Keratinocyte (primary cell): ENCODE measurements at regions not wholly inside any gene's neighbourhood (a gene's known extent, or its start where the extent isn't known, plus 50 kb on each side); places are given as distances from the start of the nearest gene placed in this dataset.

Source experiments
- DNase-seq: peaks from one replicate; pipeline ENCODE4 v3.0.0-alpha.2; 2011; ENCODE audit warnings: low read depth, missing footprints, low spot score
- FAIRE-seq: peaks from 2 replicates; lab custom pipeline; 2011; peaks lifted over from hg19 to GRCh38; lab: Jason Lieb, UNC
- H2AFZ ChIP-seq: 2 replicates; pipeline ENCODE4 v1.6.0; 2012; ENCODE audit warnings: low read length, control low read depth, inconsistent platforms; ENCODE audit not compliant: control insufficient read depth
- H3K27ac ChIP-seq: 2 replicates; pipeline ENCODE4 v1.5.1; 2011; ENCODE audit warnings: low read length; ENCODE audit not compliant: control insufficient read depth, insufficient read depth
- H3K27me3 ChIP-seq: 3 replicates; pipeline ENCODE4 v1.6.0; 2011; ENCODE audit warnings: low read length; ENCODE audit not compliant: control insufficient read depth, insufficient read depth; ENCODE audit errors: extremely low read depth
- H3K36me3 ChIP-seq, 2 experiments: 2 replicates in 1 of 2; 3 replicates in 1 of 2; pipeline ENCODE4 v1.5.1; 2011; ENCODE audit warnings: low read length in 2 of 2, mild to moderate bottlenecking in 1 of 2; ENCODE audit not compliant: control insufficient read depth in 2 of 2, insufficient read depth in 2 of 2; ENCODE audit errors: extremely low read depth in 1 of 2
- H3K4me1 ChIP-seq: 3 replicates; pipeline ENCODE4 v1.5.1; 2011; ENCODE audit warnings: low read length; ENCODE audit not compliant: control insufficient read depth, insufficient read depth; ENCODE audit errors: extremely low read depth
- H3K4me2 ChIP-seq: 3 replicates; pipeline ENCODE4 v1.6.0; 2011; ENCODE audit warnings: low read depth, low read length; ENCODE audit not compliant: control insufficient read depth, insufficient read depth; ENCODE audit errors: extremely low read depth
- H3K4me3 ChIP-seq, 3 experiments: fragments of 200-600 bp in 1 of 3; sonication (generic) in 1 of 3; 2 replicates in 2 of 3; 3 replicates in 1 of 3; pipeline ENCODE4 v1.5.1; 2011 to 2016; ENCODE audit warnings: low read length in 3 of 3, mild to moderate bottlenecking in 3 of 3, control low read depth in 2 of 3, inconsistent platforms in 1 of 3, low read depth in 1 of 3, mixed read lengths in 1 of 3, mixed run types in 1 of 3, moderate library complexity in 1 of 3; ENCODE audit not compliant: control insufficient read depth in 2 of 3, insufficient read depth in 2 of 3; ENCODE audit errors: extremely low read depth in 1 of 3
- H3K79me2 ChIP-seq: 2 replicates; pipeline ENCODE4 v1.6.0; 2012; ENCODE audit warnings: low read length; ENCODE audit not compliant: control insufficient read depth, insufficient read depth
- H3K9ac ChIP-seq: 3 replicates; pipeline ENCODE4 v1.6.0; 2011; ENCODE audit warnings: low read length; ENCODE audit not compliant: control insufficient read depth, insufficient read depth; ENCODE audit errors: extremely low read depth
- H3K9me1 ChIP-seq: 3 replicates; pipeline ENCODE4 v1.6.0; 2011; ENCODE audit warnings: low read length; ENCODE audit not compliant: control insufficient read depth, insufficient read depth; ENCODE audit errors: extremely low read depth
- H3K9me3 ChIP-seq: 2 replicates; pipeline ENCODE4 v1.5.1; 2012; ENCODE audit warnings: low read depth, low read length; ENCODE audit not compliant: control insufficient read depth
- H4K20me1 ChIP-seq: 3 replicates; pipeline ENCODE4 v1.6.0; 2011; ENCODE audit warnings: low read length; ENCODE audit not compliant: control insufficient read depth, insufficient read depth; ENCODE audit errors: extremely low read depth
- CTCF ChIP-seq, 3 experiments: IDR thresholded peaks in 1 of 3; conservative IDR thresholded peaks in 1 of 3; optimal IDR thresholded peaks in 1 of 3; 2 replicates in 2 of 3; 3 replicates in 1 of 3; pipeline versions ENCODE3 to v1.5.1; 2011; ENCODE audit warnings: low read length in 3 of 3, mild to moderate bottlenecking in 3 of 3, moderate library complexity in 2 of 3, control low read depth in 1 of 3, inconsistent platforms in 1 of 3; ENCODE audit not compliant: insufficient read depth in 2 of 3; ENCODE audit errors: extremely low read depth in 1 of 3
- EZH2 ChIP-seq: IDR thresholded peaks from one replicate; pipeline ENCODE4 v1.6.1; 2012; ENCODE audit warnings: inconsistent platforms, mild to moderate bottlenecking, low read length, moderate library complexity
- dilution Hi-C: fragments of 300-500 bp; cut with MboI; formaldehyde crosslinking; loops from one replicate; pipeline ENCODE4 v1.7.0; 2020; ENCODE audit warnings: low sequenced_read_pairs; ENCODE audit not compliant: extremely low pct_ligation_motif_present

- no peaks in the 10 kb centered on the region for H3K27me3 ChIP-seq
- H2AFZ ChIP-seq, result no peak overlapping the region
- no peak overlapping the region for H3K9ac ChIP-seq
- H3K79me2 ChIP-seq, result no peaks in the 10 kb centered on the region
- H4K20me1 ChIP-seq, result no peaks in the 10 kb centered on the region
- H3K9me3 ChIP-seq, result no peaks in the 10 kb centered on the region
- FAIRE-seq (no peak), DNase-seq (no peak)
- dilution Hi-C loops, result no loop called here
- no peak overlapping the region for H3K27ac ChIP-seq
- H3K36me3 ChIP-seq, result no peaks in the 10 kb centered on the region
- no peaks in the 10 kb centered on the region for H3K9me1 ChIP-seq
- no peak overlapping the region for H3K4me2 ChIP-seq
- TF ChIP-seq EZH2, result no peak
- TF ChIP-seq CTCF (optimal IDR thresholded peaks at IDR 0.05 in 1 of 3, IDR thresholded peaks at IDR 0.05 in 1 of 3, conservative IDR thresholded peaks at IDR 0.05 in 1 of 3; ENCODE audit: extremely low read depth in 1 of 3, insufficient read depth in 2 of 3, low read length in 3 of 3), result no peak
- H3K4me1 ChIP-seq, result peaks cover 7% of the 10 kb centered on the region
- H3K4me3 ChIP-seq, result no peak overlapping the region
Observed at GRCh38 chr2:172241222-172241621, 138.5 kb upstream of the DLX2 start.

GRCh38 chr2:172242471-172242870, 139.8 kb upstream of the DLX2 start:
- peaks cover 19% of the 10 kb centered on the region for H3K4me1 ChIP-seq
- H2AFZ ChIP-seq, result no peak overlapping the region
- FAIRE-seq (no peak), DNase-seq (no peak)
- no peaks in the 10 kb centered on the region for H3K9me1 ChIP-seq
- TF ChIP-seq EZH2, result no peak
- no peak for TF ChIP-seq CTCF (optimal IDR thresholded peaks at IDR 0.05 in 1 of 3, IDR thresholded peaks at IDR 0.05 in 1 of 3, conservative IDR thresholded peaks at IDR 0.05 in 1 of 3; ENCODE audit: extremely low read depth in 1 of 3, insufficient read depth in 2 of 3, low read length in 3 of 3)
- H3K4me3 ChIP-seq, result no peak overlapping the region
- dilution Hi-C loops, result no loop called here
- H3K27ac ChIP-seq, result no peak overlapping the region
- H4K20me1 ChIP-seq, result no peaks in the 10 kb centered on the region
- no peak overlapping the region for H3K4me2 ChIP-seq
- H3K27me3 ChIP-seq, result no peaks in the 10 kb centered on the region
- no peaks in the 10 kb centered on the region for H3K36me3 ChIP-seq
- no peaks in the 10 kb centered on the region for H3K79me2 ChIP-seq
- no peaks in the 10 kb centered on the region for H3K9me3 ChIP-seq
- no peak overlapping the region for H3K9ac ChIP-seq
